DOHH2 (cell line): ENCODE measurements at regions not wholly inside any gene's neighbourhood (a gene's known extent, or its start where the extent isn't known, plus 50 kb on each side); places are given as distances from the start of the nearest gene placed in this dataset.

Source experiments
- CTCF ChIP-seq: fragments of 200-600 bp; sonication (generic); IDR thresholded peaks from one replicate; pipeline ENCODE4 v1.5.1; 2014; ENCODE audit warnings: antibody characterized with exemption, mild to moderate bottlenecking, low read depth, low read length; ENCODE audit not compliant: poor library complexity, severe bottlenecking
- EZH2phosphoT487 ChIP-seq: fragments of 200-600 bp; sonication (generic); IDR thresholded peaks from 2 replicates; pipeline ENCODE4 v1.6.1; 2017; ENCODE audit warnings: borderline replicate concordance, mild to moderate bottlenecking, antibody characterized with exemption, low read length, moderate library complexity, mixed read lengths

GRCh38 chr12:102681747-102682146 is 201.4 kb upstream of the IGF1 start:
- no peak for TF ChIP-seq CTCF
- TF ChIP-seq EZH2phosphoT487 = no peak
